Keratinocyte (primary cell): ENCODE measurements at regions not wholly inside any gene's neighbourhood (a gene's known extent, or its start where the extent isn't known, plus 50 kb on each side); places are given as distances from the start of the nearest gene placed in this dataset.

ENCODE experiments used
- DNase-seq: peaks from one replicate; pipeline ENCODE4 v3.0.0-alpha.2; 2011; ENCODE audit warnings: low read depth, missing footprints, low spot score
- FAIRE-seq: peaks from 2 replicates; lab custom pipeline; 2011; peaks lifted over from hg19 to GRCh38; lab: Jason Lieb, UNC
- H2AFZ ChIP-seq: 2 replicates; pipeline ENCODE4 v1.6.0; 2012; ENCODE audit warnings: low read length, control low read depth, inconsistent platforms; ENCODE audit not compliant: control insufficient read depth
- H3K27ac ChIP-seq: 2 replicates; pipeline ENCODE4 v1.5.1; 2011; ENCODE audit warnings: low read length; ENCODE audit not compliant: control insufficient read depth, insufficient read depth
- H3K27me3 ChIP-seq: 3 replicates; pipeline ENCODE4 v1.6.0; 2011; ENCODE audit warnings: low read length; ENCODE audit not compliant: control insufficient read depth, insufficient read depth; ENCODE audit errors: extremely low read depth
- H3K36me3 ChIP-seq, 2 experiments: 2 replicates in 1 of 2; 3 replicates in 1 of 2; pipeline ENCODE4 v1.5.1; 2011; ENCODE audit warnings: low read length in 2 of 2, mild to moderate bottlenecking in 1 of 2; ENCODE audit not compliant: control insufficient read depth in 2 of 2, insufficient read depth in 2 of 2; ENCODE audit errors: extremely low read depth in 1 of 2
- H3K4me1 ChIP-seq: 3 replicates; pipeline ENCODE4 v1.5.1; 2011; ENCODE audit warnings: low read length; ENCODE audit not compliant: control insufficient read depth, insufficient read depth; ENCODE audit errors: extremely low read depth
- H3K4me2 ChIP-seq: 3 replicates; pipeline ENCODE4 v1.6.0; 2011; ENCODE audit warnings: low read depth, low read length; ENCODE audit not compliant: control insufficient read depth, insufficient read depth; ENCODE audit errors: extremely low read depth
- H3K4me3 ChIP-seq, 3 experiments: fragments of 200-600 bp in 1 of 3; sonication (generic) in 1 of 3; 2 replicates in 2 of 3; 3 replicates in 1 of 3; pipeline ENCODE4 v1.5.1; 2011 to 2016; ENCODE audit warnings: low read length in 3 of 3, mild to moderate bottlenecking in 3 of 3, control low read depth in 2 of 3, inconsistent platforms in 1 of 3, low read depth in 1 of 3, mixed read lengths in 1 of 3, mixed run types in 1 of 3, moderate library complexity in 1 of 3; ENCODE audit not compliant: control insufficient read depth in 2 of 3, insufficient read depth in 2 of 3; ENCODE audit errors: extremely low read depth in 1 of 3
- H3K79me2 ChIP-seq: 2 replicates; pipeline ENCODE4 v1.6.0; 2012; ENCODE audit warnings: low read length; ENCODE audit not compliant: control insufficient read depth, insufficient read depth
- H3K9ac ChIP-seq: 3 replicates; pipeline ENCODE4 v1.6.0; 2011; ENCODE audit warnings: low read length; ENCODE audit not compliant: control insufficient read depth, insufficient read depth; ENCODE audit errors: extremely low read depth
- H3K9me1 ChIP-seq: 3 replicates; pipeline ENCODE4 v1.6.0; 2011; ENCODE audit warnings: low read length; ENCODE audit not compliant: control insufficient read depth, insufficient read depth; ENCODE audit errors: extremely low read depth
- H3K9me3 ChIP-seq: 2 replicates; pipeline ENCODE4 v1.5.1; 2012; ENCODE audit warnings: low read depth, low read length; ENCODE audit not compliant: control insufficient read depth
- H4K20me1 ChIP-seq: 3 replicates; pipeline ENCODE4 v1.6.0; 2011; ENCODE audit warnings: low read length; ENCODE audit not compliant: control insufficient read depth, insufficient read depth; ENCODE audit errors: extremely low read depth
- CTCF ChIP-seq, 3 experiments: IDR thresholded peaks in 1 of 3; conservative IDR thresholded peaks in 1 of 3; optimal IDR thresholded peaks in 1 of 3; 2 replicates in 2 of 3; 3 replicates in 1 of 3; pipeline versions ENCODE3 to v1.5.1; 2011; ENCODE audit warnings: low read length in 3 of 3, mild to moderate bottlenecking in 3 of 3, moderate library complexity in 2 of 3, control low read depth in 1 of 3, inconsistent platforms in 1 of 3; ENCODE audit not compliant: insufficient read depth in 2 of 3; ENCODE audit errors: extremely low read depth in 1 of 3
- EZH2 ChIP-seq: IDR thresholded peaks from one replicate; pipeline ENCODE4 v1.6.1; 2012; ENCODE audit warnings: inconsistent platforms, mild to moderate bottlenecking, low read length, moderate library complexity
- dilution Hi-C: fragments of 300-500 bp; cut with MboI; formaldehyde crosslinking; loops from one replicate; pipeline ENCODE4 v1.7.0; 2020; ENCODE audit warnings: low sequenced_read_pairs; ENCODE audit not compliant: extremely low pct_ligation_motif_present

DNA sequence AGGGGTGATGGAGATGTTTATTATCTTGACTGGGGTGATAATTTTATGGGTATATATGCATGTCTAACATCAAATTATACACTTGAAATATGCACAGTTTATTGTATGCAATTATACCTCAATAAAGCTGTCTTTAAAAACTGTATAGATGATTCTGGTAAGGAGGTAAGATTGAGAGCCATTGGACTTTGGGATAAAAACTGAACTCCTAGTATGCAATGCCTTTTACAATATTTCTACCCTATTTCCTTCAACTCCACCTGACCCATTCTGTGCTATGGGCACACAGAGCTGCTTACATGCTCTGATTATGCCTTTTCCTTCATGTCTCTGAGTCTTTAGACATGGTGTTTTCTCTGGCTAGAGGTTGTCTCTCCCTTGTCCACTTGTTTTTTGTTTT, 63.9 kb upstream of the UGP2 start:
- Histone ChIP-seq H3K9ac (no peak overlapping the region), H3K9me1 (no peaks in the 10 kb centered on the region), H3K4me3 (no peak overlapping the region), H3K9me3 (no peaks in the 10 kb centered on the region), H3K36me3 (no peaks in the 10 kb centered on the region), H3K4me1 (no peaks in the 10 kb centered on the region), H2AFZ (no peak overlapping the region), H3K4me2 (no peak overlapping the region), H4K20me1 (no peaks in the 10 kb centered on the region), H3K27me3 (no peaks in the 10 kb centered on the region), H3K27ac (no peak overlapping the region), H3K79me2 (no peaks in the 10 kb centered on the region)
- dilution Hi-C loops, result no loop called here
- FAIRE-seq, result no peak
- TF ChIP-seq EZH2 (no peak), CTCF (optimal IDR thresholded peaks at IDR 0.05 in 1 of 3, IDR thresholded peaks at IDR 0.05 in 1 of 3, conservative IDR thresholded peaks at IDR 0.05 in 1 of 3; ENCODE audit: extremely low read depth in 1 of 3, insufficient read depth in 2 of 3, low read length in 3 of 3) (no peak)
- no peak for DNase-seq

DNA sequence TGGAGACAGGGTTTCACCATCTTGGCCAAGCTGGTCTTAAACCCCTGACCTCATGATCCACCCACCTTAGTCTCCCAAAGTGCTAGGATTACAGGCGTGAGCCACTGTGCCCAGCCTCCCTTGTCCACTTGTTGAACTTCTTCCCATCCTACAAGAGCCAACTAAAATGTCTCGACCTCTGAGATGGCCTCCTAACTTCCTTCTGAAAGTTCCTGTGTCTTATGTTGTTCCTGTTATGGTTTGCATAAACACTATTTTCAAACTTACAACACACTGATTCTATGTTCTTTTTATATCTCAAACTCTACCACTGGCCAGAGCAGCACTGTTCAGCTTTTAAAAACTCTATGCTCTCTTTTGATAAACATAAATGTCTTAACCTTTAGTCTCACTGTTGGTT, 63.3 kb upstream of the UGP2 start:
- Histone ChIP-seq H3K27ac (no peak overlapping the region), H2AFZ (no peak overlapping the region), H3K4me2 (no peak overlapping the region), H4K20me1 (no peaks in the 10 kb centered on the region), H3K9me1 (no peaks in the 10 kb centered on the region), H3K79me2 (no peaks in the 10 kb centered on the region), H3K9ac (no peak overlapping the region), H3K9me3 (no peaks in the 10 kb centered on the region), H3K4me1 (no peaks in the 10 kb centered on the region), H3K4me3 (no peak overlapping the region), H3K36me3 (no peaks in the 10 kb centered on the region), H3K27me3 (no peaks in the 10 kb centered on the region)
- dilution Hi-C loops, result no loop called here
- no peak for TF ChIP-seq CTCF (optimal IDR thresholded peaks at IDR 0.05 in 1 of 3, IDR thresholded peaks at IDR 0.05 in 1 of 3, conservative IDR thresholded peaks at IDR 0.05 in 1 of 3; ENCODE audit: extremely low read depth in 1 of 3, insufficient read depth in 2 of 3, low read length in 3 of 3)
- TF ChIP-seq EZH2, result no peak
- no peak for DNase-seq
- no peak for FAIRE-seq
